HFFc6 (cell line): ENCODE measurements at regions not wholly inside any gene's neighbourhood (a gene's known extent, or its start where the extent isn't known, plus 50 kb on each side); places are given as distances from the start of the nearest gene placed in this dataset.

Experiments
- DNase-seq: peaks from one replicate; pipeline ENCODE4 v3.0.0-alpha.2; 2018
- H3K27ac Mint-ChIP-seq: 2 replicates; pipeline ENCODE4 v1.8.0; 2020; ENCODE audit warnings: mild to moderate bottlenecking, mixed read lengths
- H3K27me3 Mint-ChIP-seq: 2 replicates; pipeline ENCODE4 v1.8.0; 2021; ENCODE audit warnings: mild to moderate bottlenecking, moderate library complexity, mixed read lengths; ENCODE audit not compliant: insufficient read depth
- H3K36me3 Mint-ChIP-seq: 2 replicates; pipeline ENCODE4 v1.8.0; 2021; ENCODE audit warnings: low read depth, mixed read lengths
- H3K4me1 Mint-ChIP-seq: 2 replicates; pipeline ENCODE4 v1.8.0; 2020; ENCODE audit warnings: low read depth, mixed read lengths
- H3K4me3 Mint-ChIP-seq: 2 replicates; pipeline ENCODE4 v1.8.0; 2020; ENCODE audit warnings: mild to moderate bottlenecking, moderate library complexity, mixed read lengths
- H3K9me3 Mint-ChIP-seq: 2 replicates; pipeline ENCODE4 v1.8.0; 2020; ENCODE audit warnings: mild to moderate bottlenecking, mixed read lengths
- TF ChIP-seq, protein P1 (sequence below): fragments of 200-600 bp; sonication (generic); IDR thresholded peaks from 2 replicates; pipeline ENCODE4 v1.5.0; 2021; ENCODE audit warnings: antibody characterized with exemption, mild to moderate bottlenecking

DNA sequence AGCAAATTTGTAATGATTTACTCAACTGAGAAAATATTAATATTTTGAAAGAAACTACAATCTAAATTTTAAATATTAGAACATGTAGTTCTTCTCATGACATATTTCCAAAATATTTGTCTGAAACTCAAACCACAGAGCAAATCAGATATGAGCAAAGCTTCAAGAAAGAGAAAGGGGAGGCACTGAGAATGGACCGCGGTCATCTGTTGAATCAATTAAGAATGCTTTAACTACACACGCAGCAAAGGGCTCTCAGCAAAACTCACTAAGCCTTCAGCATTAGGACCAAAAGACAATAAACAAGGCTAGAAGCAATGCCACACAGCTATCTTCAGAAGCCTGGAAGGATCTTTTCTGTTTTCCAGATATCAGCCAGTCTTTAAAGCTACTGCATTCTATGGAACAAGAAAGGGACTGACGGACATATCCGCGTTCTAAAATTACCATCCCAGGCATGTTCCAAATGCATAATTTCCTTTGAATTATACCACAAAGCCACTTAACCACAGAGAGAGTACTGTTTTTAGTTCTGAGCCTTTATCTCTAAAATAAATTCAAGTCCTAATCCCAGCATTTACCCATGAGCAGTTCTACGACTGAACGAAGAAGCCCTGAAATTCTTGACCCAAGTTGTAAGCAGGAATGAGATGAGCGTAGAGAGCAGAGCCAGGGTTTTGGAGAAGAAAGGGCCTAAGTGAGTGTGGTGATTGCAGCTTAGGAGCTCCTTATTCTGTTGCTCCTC, 513.5 kb downstream of the AGTPBP1 start:
- Mint-ChIP-seq H3K27ac (no peak overlapping the region), H3K9me3 (peaks cover 22% of the 10 kb centered on the region), H3K27me3 (no peaks in the 10 kb centered on the region), H3K4me1 (peaks cover 13% of the 10 kb centered on the region; the same call in 1 of the 2 replicates), H3K4me3 (no peak overlapping the region), H3K36me3 (no peaks in the 10 kb centered on the region)
- DNase-seq: no peak
- TF ChIP-seq, protein P1, sequence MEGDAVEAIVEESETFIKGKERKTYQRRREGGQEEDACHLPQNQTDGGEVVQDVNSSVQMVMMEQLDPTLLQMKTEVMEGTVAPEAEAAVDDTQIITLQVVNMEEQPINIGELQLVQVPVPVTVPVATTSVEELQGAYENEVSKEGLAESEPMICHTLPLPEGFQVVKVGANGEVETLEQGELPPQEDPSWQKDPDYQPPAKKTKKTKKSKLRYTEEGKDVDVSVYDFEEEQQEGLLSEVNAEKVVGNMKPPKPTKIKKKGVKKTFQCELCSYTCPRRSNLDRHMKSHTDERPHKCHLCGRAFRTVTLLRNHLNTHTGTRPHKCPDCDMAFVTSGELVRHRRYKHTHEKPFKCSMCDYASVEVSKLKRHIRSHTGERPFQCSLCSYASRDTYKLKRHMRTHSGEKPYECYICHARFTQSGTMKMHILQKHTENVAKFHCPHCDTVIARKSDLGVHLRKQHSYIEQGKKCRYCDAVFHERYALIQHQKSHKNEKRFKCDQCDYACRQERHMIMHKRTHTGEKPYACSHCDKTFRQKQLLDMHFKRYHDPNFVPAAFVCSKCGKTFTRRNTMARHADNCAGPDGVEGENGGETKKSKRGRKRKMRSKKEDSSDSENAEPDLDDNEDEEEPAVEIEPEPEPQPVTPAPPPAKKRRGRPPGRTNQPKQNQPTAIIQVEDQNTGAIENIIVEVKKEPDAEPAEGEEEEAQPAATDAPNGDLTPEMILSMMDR: no peak

DNA sequence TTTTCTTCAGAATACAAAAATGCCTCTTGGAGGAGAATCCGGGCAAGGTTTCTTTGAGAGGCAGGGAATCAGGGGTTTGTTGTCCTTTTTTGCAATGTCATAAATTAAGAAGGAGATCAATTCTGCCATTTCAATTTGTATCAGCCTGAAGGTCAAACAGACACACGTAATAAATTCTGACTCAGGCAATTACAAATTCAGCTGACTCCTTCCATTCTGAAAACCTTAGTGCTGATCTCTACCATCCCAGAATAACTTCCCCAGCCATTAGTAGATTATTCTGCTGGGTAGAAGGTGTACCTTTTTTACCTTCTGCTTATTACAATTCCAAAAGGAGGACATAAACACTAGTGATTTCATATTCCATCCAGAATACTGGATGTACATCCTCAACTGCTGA, 516.6 kb downstream of the AGTPBP1 start:
- no peaks in the 10 kb centered on the region for H3K27me3 Mint-ChIP-seq
- peaks cover 14% of the 10 kb centered on the region; the same call in 1 of the 2 replicates for H3K4me1 Mint-ChIP-seq
- TF ChIP-seq, protein P1: no peak
- no peak overlapping the region; the same call in 1 of the 2 replicates for H3K27ac Mint-ChIP-seq
- no peak overlapping the region for H3K4me3 Mint-ChIP-seq
- no peak for DNase-seq
- H3K36me3 Mint-ChIP-seq: no peaks in the 10 kb centered on the region
- H3K9me3 Mint-ChIP-seq: peaks cover 31% of the 10 kb centered on the region

DNA sequence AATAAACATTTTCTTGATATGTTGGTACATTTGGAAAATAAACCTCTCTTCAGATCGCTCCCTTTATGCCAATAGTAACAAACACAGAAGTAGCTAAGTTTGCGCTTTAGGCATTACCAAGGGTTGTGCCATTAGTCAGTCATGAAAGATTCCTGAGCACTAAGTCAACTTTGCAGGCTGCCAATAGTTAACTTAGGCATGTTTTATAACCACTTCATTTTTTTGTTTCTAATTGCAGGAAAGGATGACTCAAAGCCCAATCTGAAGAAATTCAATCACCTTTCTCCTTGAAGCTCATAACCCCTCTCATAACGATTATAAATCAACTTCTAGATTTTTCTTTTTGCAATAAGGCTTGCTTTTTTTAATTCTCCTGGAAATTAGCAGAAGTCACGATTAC, 517.0 kb downstream of the AGTPBP1 start:
- no peaks in the 10 kb centered on the region for H3K36me3 Mint-ChIP-seq
- H3K9me3 Mint-ChIP-seq: peaks cover 31% of the 10 kb centered on the region
- no peak overlapping the region for H3K4me3 Mint-ChIP-seq
- H3K27ac Mint-ChIP-seq: no peak overlapping the region; the same call in 1 of the 2 replicates
- peak; percentile 73 for DNase-seq
- H3K4me1 Mint-ChIP-seq: peaks cover 14% of the 10 kb centered on the region; the same call in 1 of the 2 replicates
- H3K27me3 Mint-ChIP-seq: no peaks in the 10 kb centered on the region
- TF ChIP-seq, protein P1: no peak

DNA sequence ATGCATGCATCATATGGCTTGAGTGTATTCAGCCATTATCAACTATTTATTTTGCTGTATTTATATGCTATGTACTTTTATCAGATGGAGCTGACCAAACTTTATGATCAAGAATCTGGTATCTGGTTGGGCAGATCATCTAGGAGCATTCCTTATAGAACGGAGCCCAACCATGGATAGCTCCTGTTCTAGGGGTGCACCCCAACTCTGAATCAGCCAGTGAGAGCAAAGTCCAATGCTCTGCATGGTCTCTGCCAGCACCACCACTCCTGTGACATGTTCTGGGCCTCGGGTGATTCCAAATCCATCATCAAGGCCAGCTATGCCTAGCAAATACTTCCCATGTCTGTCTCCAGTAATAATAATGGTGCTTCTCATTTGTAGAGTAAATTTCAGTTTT, 517.5 kb downstream of the AGTPBP1 start:
- TF ChIP-seq, protein P1: no peak
- 0 out of 2 replicates have a peak, but pooled peaks cover 2% of the 10 kb centered on the region for H3K27me3 Mint-ChIP-seq
- no peaks in the 10 kb centered on the region for H3K36me3 Mint-ChIP-seq
- H3K4me3 Mint-ChIP-seq: no peak overlapping the region
- H3K27ac Mint-ChIP-seq: no peak overlapping the region
- peaks cover 14% of the 10 kb centered on the region; the same call in 1 of the 2 replicates for H3K4me1 Mint-ChIP-seq
- peaks cover 33% of the 10 kb centered on the region for H3K9me3 Mint-ChIP-seq
- DNase-seq: peak; percentile 24

DNA sequence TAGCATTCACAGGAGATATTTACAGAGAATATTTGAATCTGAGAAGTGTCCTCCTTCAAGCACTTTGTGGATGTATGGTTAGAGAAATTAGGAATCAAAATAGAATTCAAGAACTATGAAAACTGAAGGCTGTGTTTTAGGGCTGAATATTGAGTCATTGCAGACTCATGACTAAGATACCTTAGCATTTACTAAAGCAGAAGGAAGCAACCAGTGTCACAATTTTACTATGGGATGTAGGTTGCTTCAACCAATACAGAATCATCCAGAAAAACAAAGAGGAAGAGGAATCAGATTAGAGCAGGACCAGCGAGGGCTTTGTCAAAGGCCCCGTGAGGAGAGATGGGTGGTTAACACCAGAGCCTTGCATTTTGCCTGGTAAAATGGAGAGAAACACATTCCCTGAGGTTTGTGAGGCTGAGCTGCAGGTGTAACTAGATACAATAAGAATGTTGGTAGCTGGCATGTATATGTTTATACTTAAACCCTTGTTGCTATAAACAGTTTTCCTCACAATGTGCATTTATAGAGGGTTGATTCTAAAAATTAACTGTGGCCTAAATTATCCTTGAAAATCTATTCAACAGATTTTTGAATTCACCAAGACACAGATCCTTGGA, 518.1 kb downstream of the AGTPBP1 start:
- no peak overlapping the region for H3K4me3 Mint-ChIP-seq
- H3K4me1 Mint-ChIP-seq: peaks cover 14% of the 10 kb centered on the region; the same call in 1 of the 2 replicates
- peak; percentile 21 for DNase-seq
- 0 out of 2 replicates have a peak, but pooled peaks cover 2% of the 10 kb centered on the region for H3K27me3 Mint-ChIP-seq
- peaks cover 27% of the 10 kb centered on the region for H3K9me3 Mint-ChIP-seq
- H3K27ac Mint-ChIP-seq: peak overlapping the region; percentile 43; the same call in 1 of the 2 replicates
- TF ChIP-seq, protein P1: no peak
- H3K36me3 Mint-ChIP-seq: no peaks in the 10 kb centered on the region
